Breast epithelium (tissue), 4 donors: ENCODE measurements at regions not wholly inside any gene's neighbourhood (a gene's known extent, or its start where the extent isn't known, plus 50 kb on each side); places are given as distances from the start of the nearest gene placed in this dataset.

ENCODE experiments used
- DNase-seq, 2 donors: peaks; one replicate each; pipeline ENCODE4 v3.0.0-alpha.2; 2019; ENCODE audit warnings: low spot score in 2 of 2
- H3K27ac ChIP-seq, 2 donors: fragments of 200-600 bp; sonication (generic) in 1 of 2; one replicate each; pipeline ENCODE4 v1.5.1; 2016 to 2019; ENCODE audit warnings: mild to moderate bottlenecking in 1 of 2
- H3K27me3 ChIP-seq, 2 donors: fragments of 200-600 bp; sonication (generic) in 1 of 2; one replicate each; pipeline versions ENCODE4 v1.5.1 to v1.6.0; 2017 to 2019; ENCODE audit warnings: control low read depth in 1 of 2, mild to moderate bottlenecking in 1 of 2
- H3K36me3 ChIP-seq: fragments of 200-600 bp; one replicate; pipeline ENCODE4 v1.5.1; 2019
- H3K4me1 ChIP-seq, 2 donors: fragments of 200-600 bp; sonication (generic); one replicate each; pipeline ENCODE4 v1.5.1; 2016 to 2019; ENCODE audit warnings: control low read depth in 1 of 2
- H3K4me3 ChIP-seq, 3 donors: fragments of 200-600 bp; sonication (generic); 1 replicate in 2 of 3; 2 replicates in 1 of 3; pipeline ENCODE4 v1.5.1; 2016 to 2019; ENCODE audit warnings: mild to moderate bottlenecking in 3 of 3, moderate library complexity in 2 of 3
- H3K9me3 ChIP-seq, 2 donors: fragments of 200-600 bp; sonication (generic) in 1 of 2; one replicate each; pipeline ENCODE4 v1.5.1; 2016 to 2019; ENCODE audit warnings: control low read depth in 1 of 2
- CTCF ChIP-seq, 3 donors: fragments of 450-650 bp; IDR thresholded peaks; one replicate each; pipeline ENCODE4 v1.5.1; 2016 to 2017; ENCODE audit warnings: antibody characterized with exemption in 3 of 3, mild to moderate bottlenecking in 3 of 3, moderate library complexity in 3 of 3
- POLR2A ChIP-seq: fragments of 450-650 bp; IDR thresholded peaks from one replicate; pipeline ENCODE4 v1.6.1; 2016; ENCODE audit warnings: antibody characterized with exemption, mild to moderate bottlenecking, moderate library complexity
- POLR2AphosphoS5 ChIP-seq, 3 donors: sonication (generic); formaldehyde crosslinking; IDR thresholded peaks; one replicate each; pipeline ENCODE4 v1.6.1; 2017; ENCODE audit warnings: antibody characterized with exemption in 3 of 3
- intact Hi-C: fragments of 100-400 bp; cut with DNase I; formaldehyde crosslinking; loops from one replicate; pipeline ENCODE4 v1.15.1; 2023; ENCODE audit warnings: low total_unique reads

DNA sequence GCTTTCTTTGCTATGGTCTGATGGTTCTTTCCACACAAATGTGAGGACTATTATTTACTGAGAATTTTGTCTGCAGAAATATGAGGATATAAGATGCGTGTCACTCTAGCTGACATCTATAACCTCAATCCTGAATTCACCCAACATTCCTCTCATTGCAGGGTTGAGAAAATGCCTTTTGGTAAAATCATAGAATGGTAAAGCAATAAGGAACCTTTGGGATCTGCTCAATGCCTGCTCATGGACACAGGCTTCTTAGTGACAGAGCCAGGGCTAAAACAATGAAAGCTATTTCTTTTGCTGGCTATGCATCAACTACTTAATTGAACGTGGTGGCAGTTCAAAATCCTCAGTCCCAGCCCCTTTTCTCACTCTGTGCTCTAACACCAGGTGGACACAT is 199.6 kb downstream of the GAS1 start:
- intact Hi-C loops: no loop called here
- DNase-seq: no peak

DNA sequence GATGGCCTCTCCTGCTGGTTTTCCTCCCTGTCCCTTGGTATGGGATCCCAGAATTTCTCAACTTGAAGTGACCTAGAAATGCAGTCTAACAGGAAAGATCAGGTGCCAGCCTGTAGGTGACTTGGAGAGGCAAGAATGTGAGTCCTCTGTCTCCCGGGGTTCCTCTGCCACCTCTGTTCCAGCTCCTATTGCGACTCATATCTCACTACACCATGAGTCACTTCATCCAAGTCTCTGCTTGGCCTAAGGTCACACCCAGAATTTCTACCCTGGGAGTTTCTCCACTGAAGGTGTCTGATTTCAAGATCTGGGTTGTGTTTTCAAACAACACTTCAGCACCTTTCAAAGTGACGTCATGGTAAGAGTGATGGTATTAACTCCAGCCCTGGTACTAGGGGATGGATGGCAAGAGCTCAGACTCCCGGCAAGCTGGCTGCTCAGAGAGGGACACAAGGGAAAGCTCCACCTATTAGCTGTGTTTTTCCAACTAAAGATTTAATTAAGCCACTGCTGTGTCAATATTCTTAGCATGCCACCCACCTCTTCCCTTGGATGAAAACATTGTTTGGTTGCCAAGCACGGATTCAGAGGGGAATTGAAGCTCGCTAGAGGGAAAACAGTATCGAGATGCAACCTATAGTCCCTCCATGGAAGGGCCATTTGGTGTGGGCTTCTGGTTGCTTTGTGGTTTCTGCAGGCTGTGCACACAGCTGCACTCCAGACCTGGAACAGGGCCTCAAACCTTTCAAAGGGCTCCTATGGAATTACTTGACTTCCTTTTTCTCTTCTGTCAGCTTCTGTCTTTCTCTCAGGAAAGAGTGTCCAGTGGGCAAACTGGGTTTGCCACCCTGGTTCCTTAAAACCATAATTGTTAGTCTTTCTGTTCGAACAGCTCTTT is 205.7 kb downstream of the GAS1 start:
- no peak overlapping the region for H3K4me3 ChIP-seq

More for the DNA sequence above, 199.6 kb downstream of the GAS1 start:
- Histone ChIP-seq H3K27ac (no peak overlapping the region), H3K36me3 (no peaks in the 10 kb centered on the region), H3K4me1 (no peaks in the 10 kb centered on the region), H3K27me3 (no peaks in the 10 kb centered on the region), H3K4me3 (no peak overlapping the region), H3K9me3 (no peaks in the 10 kb centered on the region)
- TF ChIP-seq POLR2AphosphoS5 (IDR thresholded peaks at IDR 0.05) (no peak), POLR2A (no peak), CTCF (IDR thresholded peaks at IDR 0.05) (no peak)

DNA sequence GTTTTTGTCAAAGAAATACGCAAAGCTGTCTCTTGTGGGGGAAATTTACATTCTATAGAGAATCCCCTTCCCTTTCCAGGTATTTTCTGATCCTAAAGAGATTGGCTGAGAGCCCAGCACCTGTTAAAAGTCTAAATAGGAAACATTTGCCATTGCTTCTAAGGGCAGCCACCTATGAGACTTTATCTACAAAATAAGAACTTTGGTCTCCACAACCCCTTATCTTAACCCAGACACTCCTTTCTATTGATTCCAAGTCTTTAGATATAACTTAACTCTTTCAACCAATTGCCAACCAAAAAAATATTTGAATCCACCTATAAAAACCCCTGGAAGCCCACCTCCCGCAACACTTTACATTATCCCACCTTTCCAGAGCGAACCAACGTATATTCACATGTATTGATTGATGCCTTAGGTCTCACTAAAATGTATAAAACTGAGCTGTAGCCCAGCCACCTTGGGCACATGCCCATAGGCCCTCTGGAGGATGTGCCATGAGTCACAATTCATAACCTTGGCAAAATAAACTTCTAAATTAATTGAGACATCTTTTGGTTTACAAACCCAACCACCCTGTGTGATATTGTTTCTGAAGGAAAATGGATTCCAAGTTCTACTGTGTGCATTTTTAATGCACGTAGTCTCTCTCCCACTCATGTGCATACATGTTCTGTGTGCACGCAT is 211.4 kb downstream of the GAS1 start:
- no peaks in the 10 kb centered on the region for H3K36me3 ChIP-seq
- no peaks in the 10 kb centered on the region for H3K4me1 ChIP-seq
- intact Hi-C loops: no loop called here
- TF ChIP-seq CTCF (IDR thresholded peaks at IDR 0.05): no peak
- no peak overlapping the region for H3K4me3 ChIP-seq
- H3K9me3 ChIP-seq: no peaks in the 10 kb centered on the region
- no peaks in the 10 kb centered on the region for H3K27me3 ChIP-seq
- no peak overlapping the region for H3K27ac ChIP-seq
- no peak for DNase-seq

More for the DNA sequence above, 205.7 kb downstream of the GAS1 start:
- peak overlapping the region; percentile 13 to 29 for H3K27ac ChIP-seq
- TF ChIP-seq CTCF (IDR thresholded peaks at IDR 0.05) (no peak), POLR2AphosphoS5 (IDR thresholded peaks at IDR 0.05) (peak in 1 of 3 donors; percentile 39)
- intact Hi-C loops: no loop called here
- no peaks in the 10 kb centered on the region for H3K36me3 ChIP-seq
- peak in 1 of 2 donors; percentile 69 for DNase-seq
- no peaks in the 10 kb centered on the region for H3K9me3 ChIP-seq
- H3K27me3 ChIP-seq: no peaks in the 10 kb centered on the region
- H3K4me1 ChIP-seq: no peaks in the 10 kb centered on the region

- H3K27me3 ChIP-seq: no peaks in the 10 kb centered on the region
- no peaks in the 10 kb centered on the region for H3K36me3 ChIP-seq
- no peaks in the 10 kb centered on the region for H3K4me1 ChIP-seq
- TF ChIP-seq POLR2A: no peak
- no peak for TF ChIP-seq POLR2AphosphoS5 (IDR thresholded peaks at IDR 0.05)
- TF ChIP-seq CTCF (IDR thresholded peaks at IDR 0.05): no peak
- DNase-seq: no peak
- intact Hi-C loops: no loop called here
- H3K9me3 ChIP-seq: no peaks in the 10 kb centered on the region
- H3K4me3 ChIP-seq: no peak overlapping the region
- no peak overlapping the region for H3K27ac ChIP-seq
These were observed 212.5 kb downstream of the GAS1 start for GRCh38 chr9:86734771-86735170.

- TF ChIP-seq POLR2AphosphoS5 (IDR thresholded peaks at IDR 0.05) (no peak), CTCF (IDR thresholded peaks at IDR 0.05) (no peak), POLR2A (no peak)
- Histone ChIP-seq H3K36me3 (no peaks in the 10 kb centered on the region), H3K4me3 (no peak overlapping the region), H3K9me3 (no peaks in the 10 kb centered on the region), H3K27ac (peak overlapping the region in 1 of 2 donors; percentile 19), H3K4me1 (no peaks in the 10 kb centered on the region), H3K27me3 (no peaks in the 10 kb centered on the region)
- no peak for DNase-seq
- intact Hi-C loops: no loop called here
These were observed 213.4 kb downstream of the GAS1 start for GRCh38 chr9:86733929-86734328.
